H1 (cell line): ENCODE measurements at regions not wholly inside any gene's neighbourhood (a gene's known extent, or its start where the extent isn't known, plus 50 kb on each side); places are given as distances from the start of the nearest gene placed in this dataset.

Experiments used
- CBX8 ChIP-seq: fragments of 300-800, 300-1000 bp; sonication (generic); IDR thresholded peaks from 2 replicates; pipeline ENCODE4 v1.7.1; 2016; ENCODE audit warnings: low read depth, low read length, borderline replicate concordance
- CHD7 ChIP-seq: fragments of 300-600 bp; sonication (generic); IDR thresholded peaks from 2 replicates; pipeline ENCODE4 v1.7.1; 2012; ENCODE audit warnings: low read length, moderate library complexity, mild to moderate bottlenecking, inconsistent platforms; ENCODE audit not compliant: insufficient replicate concordance
- TBP ChIP-seq: IDR thresholded peaks from 2 replicates; pipeline ENCODE4 v1.6.1; 2011; ENCODE audit warnings: low read depth, low read length, improper control_type of control experiment
- TF ChIP-seq, protein P1 (sequence below), 3 experiments: IDR thresholded peaks; 1 replicate in 2 of 3; 2 replicates in 1 of 3; pipeline versions ENCODE4 v1.5.1 to v1.6.1; 2011; ENCODE audit warnings: low read length in 3 of 3, mild to moderate bottlenecking in 3 of 3, inconsistent platforms in 2 of 3, low read depth in 1 of 3, moderate library complexity in 1 of 3; ENCODE audit not compliant: insufficient read depth in 1 of 3; ENCODE audit errors: control extremely low read depth in 1 of 3

GRCh38 chr11:115097796-115098408 is 406.3 kb downstream of the CADM1 start (continued):
- TF ChIP-seq CHD7 (no peak), CBX8 (no peak), TBP (no peak)
- TF ChIP-seq, protein P1, sequence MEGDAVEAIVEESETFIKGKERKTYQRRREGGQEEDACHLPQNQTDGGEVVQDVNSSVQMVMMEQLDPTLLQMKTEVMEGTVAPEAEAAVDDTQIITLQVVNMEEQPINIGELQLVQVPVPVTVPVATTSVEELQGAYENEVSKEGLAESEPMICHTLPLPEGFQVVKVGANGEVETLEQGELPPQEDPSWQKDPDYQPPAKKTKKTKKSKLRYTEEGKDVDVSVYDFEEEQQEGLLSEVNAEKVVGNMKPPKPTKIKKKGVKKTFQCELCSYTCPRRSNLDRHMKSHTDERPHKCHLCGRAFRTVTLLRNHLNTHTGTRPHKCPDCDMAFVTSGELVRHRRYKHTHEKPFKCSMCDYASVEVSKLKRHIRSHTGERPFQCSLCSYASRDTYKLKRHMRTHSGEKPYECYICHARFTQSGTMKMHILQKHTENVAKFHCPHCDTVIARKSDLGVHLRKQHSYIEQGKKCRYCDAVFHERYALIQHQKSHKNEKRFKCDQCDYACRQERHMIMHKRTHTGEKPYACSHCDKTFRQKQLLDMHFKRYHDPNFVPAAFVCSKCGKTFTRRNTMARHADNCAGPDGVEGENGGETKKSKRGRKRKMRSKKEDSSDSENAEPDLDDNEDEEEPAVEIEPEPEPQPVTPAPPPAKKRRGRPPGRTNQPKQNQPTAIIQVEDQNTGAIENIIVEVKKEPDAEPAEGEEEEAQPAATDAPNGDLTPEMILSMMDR (IDR thresholded peaks at IDR 0.05; ENCODE audit: control extremely low read depth in 1 of 3, insufficient read depth in 1 of 3, low read depth in 1 of 3, low read length in 3 of 3): no peak
